ENCODE measurements at regions not wholly inside any gene's neighbourhood (a gene's known extent, or its start where the extent isn't known, plus 50 kb on each side); places are given as distances from the start of the nearest gene placed in this dataset.

GRCh38 chr2:41966920-41967319 lies 80.9 kb upstream of the PKDCC start:
- H4K20me1 ChIP-seq (ENCODE audit: insufficient read depth, low read length), result no peaks in the 10 kb centered on the region
- 40% methylated on average over 8 of the region's 8 CpGs for WGBS (ENCODE audit: insufficient coverage)
- H3K27me3 Mint-ChIP-seq (ENCODE audit: low read depth in 3 of 3), result peaks cover 0 to 9% (median 4%) of the 10 kb centered on the region in 3 donors
- DNase-seq, result peak in 2 of 3 donors; percentile 53 to 68
- H3K27ac ChIP-seq (ENCODE audit: low read depth in 1 of 2, low read length in 2 of 2), result peak overlapping the region; percentile 17 to 31
- no peak overlapping the region for H3K9ac ChIP-seq (ENCODE audit: insufficient read depth, low read length, poor library complexity, severe bottlenecking)
- H3K27me3 ChIP-seq (ENCODE audit: control insufficient read depth in 2 of 2, insufficient read depth in 2 of 2, low read length in 2 of 2), result no peaks in the 10 kb centered on the region
- H3K36me3 ChIP-seq (replicated peaks in 1 of 2; ENCODE audit: control insufficient read depth in 1 of 2, insufficient read depth in 2 of 2, low read length in 2 of 2), result no peaks in the 10 kb centered on the region
- peaks cover 0 to 2% (median 0%) of the 10 kb centered on the region in 7 donors for H3K9me3 Mint-ChIP-seq
- peaks cover 7% of the 10 kb centered on the region for H3K4me1 Mint-ChIP-seq
- H3K4me2 ChIP-seq (replicated peaks; ENCODE audit: extremely low read depth, low read length, poor library complexity, severe bottlenecking), result no peak overlapping the region
- peak overlapping the region; percentile 31 to 92 (median 75) for H3K27ac Mint-ChIP-seq
- H2AFZ ChIP-seq (ENCODE audit: insufficient read depth, low read depth, low read length, poor library complexity, severe bottlenecking), result no peak overlapping the region
- no peak overlapping the region for H3K4me3 ChIP-seq (replicated peaks in 1 of 3; ENCODE audit: low read depth in 2 of 3, low read length in 3 of 3)
- H3K4me1 ChIP-seq (ENCODE audit: control insufficient read depth in 1 of 2, insufficient read depth in 2 of 2, low read length in 2 of 2), result peaks cover 11 to 22% of the 10 kb centered on the region in 2 donors
- no peak for TF ChIP-seq CTCF (IDR thresholded peaks at IDR 0.05)
- H3K4me3 Mint-ChIP-seq, result peak overlapping the region in 1 of 2 donors; percentile 26
- no peaks in the 10 kb centered on the region for H3K79me2 ChIP-seq (ENCODE audit: insufficient read depth, low read length)
- H3K9me3 ChIP-seq (replicated peaks in 1 of 2; ENCODE audit: control insufficient read depth in 1 of 2, insufficient read depth in 1 of 2, low read length in 2 of 2), result no peaks in the 10 kb centered on the region
- no peaks in the 10 kb centered on the region for H3K36me3 Mint-ChIP-seq
- intact Hi-C loops (cut with micrococcal nuclease), result no loop called here

- WGBS (ENCODE audit: insufficient coverage), result 85% methylated on average over 6 of the region's 13 CpGs
Measured at GRCh38 chr2:41967476-41968181, 80.2 kb upstream of the PKDCC start.

More at GRCh38 chr2:41967476-41968181, 80.2 kb upstream of the PKDCC start:
- DNase-seq, result no peak
- Histone ChIP-seq H3K9ac (ENCODE audit: insufficient read depth, low read length, poor library complexity, severe bottlenecking) (no peak overlapping the region), H4K20me1 (ENCODE audit: insufficient read depth, low read length) (no peaks in the 10 kb centered on the region), H2AFZ (ENCODE audit: insufficient read depth, low read depth, low read length, poor library complexity, severe bottlenecking) (no peak overlapping the region), H3K4me1 (ENCODE audit: control insufficient read depth in 1 of 2, insufficient read depth in 2 of 2, low read length in 2 of 2) (peaks cover 11 to 22% of the 10 kb centered on the region in 2 donors), H3K79me2 (ENCODE audit: insufficient read depth, low read length) (no peaks in the 10 kb centered on the region), H3K9me3 (replicated peaks in 1 of 2; ENCODE audit: control insufficient read depth in 1 of 2, insufficient read depth in 1 of 2, low read length in 2 of 2) (no peaks in the 10 kb centered on the region), H3K4me3 (replicated peaks in 1 of 3; ENCODE audit: low read depth in 2 of 3, low read length in 3 of 3) (no peak overlapping the region), H3K27ac (ENCODE audit: low read depth in 1 of 2, low read length in 2 of 2) (peak overlapping the region in 1 of 2 donors; percentile 17), H3K4me2 (replicated peaks; ENCODE audit: extremely low read depth, low read length, poor library complexity, severe bottlenecking) (no peak overlapping the region), H3K36me3 (replicated peaks in 1 of 2; ENCODE audit: control insufficient read depth in 1 of 2, insufficient read depth in 2 of 2, low read length in 2 of 2) (no peaks in the 10 kb centered on the region), H3K27me3 (ENCODE audit: control insufficient read depth in 2 of 2, insufficient read depth in 2 of 2, low read length in 2 of 2) (no peaks in the 10 kb centered on the region)
- intact Hi-C loops (cut with micrococcal nuclease), result no loop called here
- H3K27ac Mint-ChIP-seq, result peak overlapping the region in 6 of 7 donors; percentile 35 to 92 (median 80)
- peaks cover 0 to 7% (median 4%) of the 10 kb centered on the region in 3 donors for H3K27me3 Mint-ChIP-seq (ENCODE audit: low read depth in 3 of 3)
- no peak for TF ChIP-seq CTCF (IDR thresholded peaks at IDR 0.05)
- H3K4me3 Mint-ChIP-seq, result peak overlapping the region in 1 of 2 donors; percentile 26
- peaks cover 7% of the 10 kb centered on the region for H3K4me1 Mint-ChIP-seq
- peaks cover 0 to 2% (median 0%) of the 10 kb centered on the region in 7 donors for H3K9me3 Mint-ChIP-seq
- H3K36me3 Mint-ChIP-seq, result no peaks in the 10 kb centered on the region
